Rectal smooth muscle tissue (tissue), 1 donor: ENCODE measurements at regions not wholly inside any gene's neighbourhood (a gene's known extent, or its start where the extent isn't known, plus 50 kb on each side); places are given as distances from the start of the nearest gene placed in this dataset.
"Not testable (repeated sequence)": the region's sequence is repeated elsewhere in the genome, so short reads cannot be mapped to it uniquely, and the experiment has no call there.

ENCODE experiments used
- H3K27ac ChIP-seq: one replicate; pipeline ENCODE4 v1.7.0; 2013; ENCODE audit warnings: low read depth, low read length, inconsistent platforms
- H3K27me3 ChIP-seq: one replicate; pipeline ENCODE4 v1.7.0; 2013; ENCODE audit warnings: low read length; ENCODE audit not compliant: control insufficient read depth, insufficient read depth
- H3K36me3 ChIP-seq: one replicate; pipeline ENCODE4 v1.7.0; 2013; ENCODE audit warnings: low read length; ENCODE audit not compliant: control insufficient read depth, insufficient read depth
- H3K4me1 ChIP-seq: one replicate; pipeline ENCODE4 v1.7.0; 2013; ENCODE audit warnings: low read length; ENCODE audit not compliant: control insufficient read depth, insufficient read depth
- H3K4me3 ChIP-seq: one replicate; pipeline ENCODE4 v1.7.0; 2013; ENCODE audit warnings: low read length
- H3K9ac ChIP-seq: one replicate; pipeline ENCODE4 v1.7.0; 2013; ENCODE audit warnings: low read length

DNA sequence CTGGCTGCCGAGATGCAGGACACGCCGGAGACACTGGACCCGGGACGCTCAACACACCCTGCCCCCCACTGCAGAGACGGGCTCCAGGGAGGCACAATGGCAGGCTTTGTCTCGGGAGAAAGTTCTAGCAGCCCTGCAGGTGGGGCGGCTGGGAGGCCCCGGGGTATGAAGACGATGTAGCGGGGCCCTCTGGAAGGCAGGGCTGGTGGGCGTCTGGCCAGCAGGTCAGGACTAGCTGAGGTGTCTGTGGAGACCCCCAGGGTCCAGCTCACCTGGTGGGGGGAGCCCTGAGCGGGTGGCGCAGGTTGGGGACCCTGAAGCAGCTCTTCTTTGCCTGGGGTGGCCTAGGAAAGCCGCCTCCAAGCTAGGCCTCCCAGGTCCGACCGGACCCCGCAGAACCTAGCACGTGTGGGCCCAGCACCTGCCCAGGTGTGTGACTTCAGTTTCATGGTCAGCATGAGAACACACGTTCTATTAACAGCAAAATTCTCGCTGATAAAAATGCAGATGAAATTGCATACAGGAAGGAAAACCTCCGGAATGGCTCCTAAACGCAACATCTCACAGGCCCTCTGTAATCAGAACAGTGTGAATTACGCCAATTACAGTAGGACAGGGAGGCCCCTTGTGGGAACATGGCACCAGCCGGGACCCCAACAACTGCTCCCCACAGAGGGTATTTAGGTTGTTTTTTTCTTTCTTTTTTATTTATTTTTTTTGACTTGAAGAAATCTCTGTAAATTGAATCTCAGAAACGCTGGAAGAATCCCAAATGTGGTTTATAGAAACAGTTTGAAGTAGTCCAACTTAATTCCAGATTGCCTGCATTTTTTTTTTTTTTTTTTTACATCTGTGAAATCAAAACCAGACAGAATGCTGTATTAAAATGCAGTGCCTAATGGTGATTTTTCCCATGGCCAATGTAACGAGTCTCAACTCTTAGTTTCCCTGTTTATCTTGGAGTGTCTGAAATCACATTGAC, 195.6 kb upstream of the ZNF469 start:
- H3K27me3 ChIP-seq, H3K27ac ChIP-seq, H3K4me3 ChIP-seq, H3K4me1 ChIP-seq, H3K36me3 ChIP-seq, H3K9ac ChIP-seq: not testable (repeated sequence)

- not testable (repeated sequence) for H3K27me3 ChIP-seq, H3K4me1 ChIP-seq, H3K27ac ChIP-seq, H3K4me3 ChIP-seq, H3K36me3 ChIP-seq, H3K9ac ChIP-seq
These were observed 194.4 kb upstream of the ZNF469 start for GRCh38 chr16:88188171-88188895.

- H3K4me3 ChIP-seq, H3K9ac ChIP-seq, H3K4me1 ChIP-seq, H3K36me3 ChIP-seq, H3K27me3 ChIP-seq, H3K27ac ChIP-seq: not testable (repeated sequence)
These were observed 192.1 kb upstream of the ZNF469 start for GRCh38 chr16:88190592-88191095.

- not testable (repeated sequence) for H3K27me3 ChIP-seq, H3K4me1 ChIP-seq
These were observed 191.6 kb upstream of the ZNF469 start for GRCh38 chr16:88191168-88191567.

GRCh38 chr16:88192601-88193000, 190.2 kb upstream of the ZNF469 start:
- Histone ChIP-seq H3K27ac (no peak overlapping the region), H3K27me3 (no peaks in the 10 kb centered on the region), H3K9ac (no peak overlapping the region), H3K36me3 (no peaks in the 10 kb centered on the region), H3K4me3 (no peak overlapping the region), H3K4me1 (no peaks in the 10 kb centered on the region)

More at GRCh38 chr16:88191168-88191567, 191.6 kb upstream of the ZNF469 start:
- H3K27ac ChIP-seq, H3K4me3 ChIP-seq, H3K36me3 ChIP-seq, H3K9ac ChIP-seq: not testable (repeated sequence)

- not testable (repeated sequence) for H3K36me3 ChIP-seq, H3K9ac ChIP-seq, H3K27ac ChIP-seq, H3K4me1 ChIP-seq, H3K27me3 ChIP-seq, H3K4me3 ChIP-seq
These were observed 188.9 kb upstream of the ZNF469 start for GRCh38 chr16:88193706-88194396.

- H3K4me3 ChIP-seq = no peak overlapping the region
These were observed 188.1 kb upstream of the ZNF469 start for GRCh38 chr16:88194397-88195268.

GRCh38 chr16:88195269-88195705, 187.5 kb upstream of the ZNF469 start:
- no peaks in the 10 kb centered on the region for H3K27me3 ChIP-seq
- H3K9ac ChIP-seq = no peak overlapping the region
- no peak overlapping the region for H3K27ac ChIP-seq
- no peak overlapping the region for H3K4me3 ChIP-seq
- H3K36me3 ChIP-seq = no peaks in the 10 kb centered on the region
- no peaks in the 10 kb centered on the region for H3K4me1 ChIP-seq

More at GRCh38 chr16:88194397-88195268, 188.1 kb upstream of the ZNF469 start:
- Histone ChIP-seq H3K4me1 (no peaks in the 10 kb centered on the region), H3K27ac (no peak overlapping the region), H3K27me3 (no peaks in the 10 kb centered on the region), H3K36me3 (no peaks in the 10 kb centered on the region), H3K9ac (no peak overlapping the region)

GRCh38 chr16:88195911-88196465, 186.8 kb upstream of the ZNF469 start:
- H3K27ac ChIP-seq = no peak overlapping the region
- no peaks in the 10 kb centered on the region for H3K36me3 ChIP-seq
- no peaks in the 10 kb centered on the region for H3K4me1 ChIP-seq
- H3K27me3 ChIP-seq = no peaks in the 10 kb centered on the region
- H3K4me3 ChIP-seq = no peak overlapping the region
- H3K9ac ChIP-seq = no peak overlapping the region

DNA sequence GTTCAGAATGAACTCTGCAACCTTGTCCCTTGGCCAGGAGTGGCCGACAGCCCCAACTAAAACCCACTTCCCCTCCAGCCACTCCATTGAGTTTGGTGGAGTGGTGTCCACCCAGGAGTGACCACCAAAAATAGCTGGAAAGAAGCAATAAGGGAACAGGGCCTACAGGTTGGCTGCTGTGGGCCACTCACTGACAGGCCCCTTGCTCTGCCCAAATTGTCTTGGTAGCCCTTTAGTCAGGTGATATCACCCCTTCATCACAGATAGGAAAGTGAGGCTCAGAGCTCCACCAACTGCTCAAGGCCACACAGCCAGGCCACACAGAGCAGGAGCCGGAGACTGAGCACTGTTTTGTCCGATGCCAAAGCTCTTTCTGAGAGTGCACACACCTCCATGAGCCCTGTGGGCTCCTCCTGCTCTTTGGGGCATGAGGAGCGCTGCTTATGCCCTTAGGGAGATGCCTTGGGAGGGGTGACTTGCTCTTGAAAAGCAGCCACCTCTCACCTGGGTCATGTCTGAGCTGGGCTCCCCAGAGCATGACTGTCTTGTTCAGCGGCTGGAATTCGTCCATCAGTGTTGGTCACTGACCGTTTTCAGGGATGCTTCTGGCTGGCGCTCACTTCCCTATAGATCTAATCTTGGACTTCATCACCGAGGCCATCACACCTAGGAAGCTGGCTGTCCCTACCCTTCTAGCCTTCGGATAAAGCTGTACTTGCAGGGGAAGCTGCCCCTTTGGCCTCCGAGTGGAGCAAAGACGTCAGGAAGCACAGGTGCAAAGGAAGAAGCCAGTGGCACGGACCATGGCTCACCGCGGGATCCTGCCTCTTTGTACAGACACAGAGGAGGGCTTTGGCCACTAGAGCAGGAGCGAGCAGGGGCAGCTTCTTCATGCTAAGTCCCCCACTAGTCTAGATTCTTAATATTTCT, 186.0 kb upstream of the ZNF469 start:
- H3K4me1 ChIP-seq = no peaks in the 10 kb centered on the region
- no peak overlapping the region for H3K4me3 ChIP-seq
- no peak overlapping the region for H3K27ac ChIP-seq
- H3K27me3 ChIP-seq = no peaks in the 10 kb centered on the region
- H3K36me3 ChIP-seq = no peaks in the 10 kb centered on the region
- H3K9ac ChIP-seq = no peak overlapping the region
